ENCODE measurements at regions not wholly inside any gene's neighbourhood (a gene's known extent, or its start where the extent isn't known, plus 50 kb on each side); places are given as distances from the start of the nearest gene placed in this dataset.

DNA sequence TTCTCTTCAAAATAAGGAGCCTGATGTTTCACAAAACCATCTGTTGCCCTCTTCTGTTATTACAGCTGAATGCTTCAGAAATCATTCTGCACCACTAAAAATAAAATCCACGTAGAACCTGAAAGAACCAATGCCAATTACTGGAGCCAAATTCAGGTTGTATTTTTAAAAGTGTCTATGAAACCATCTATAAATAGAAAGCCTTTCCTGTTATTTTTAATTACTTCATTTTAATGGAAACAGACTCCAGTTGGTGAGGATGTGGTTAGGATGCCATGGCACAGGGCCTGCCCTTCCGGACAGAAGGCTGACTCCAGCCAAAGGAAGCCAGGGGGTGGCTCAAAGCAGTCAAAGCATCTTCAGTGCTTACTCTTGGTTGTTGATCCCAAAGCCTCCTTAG is 119.8 kb downstream of the TENT4A start:
- DNase-seq, result no peak

DNA sequence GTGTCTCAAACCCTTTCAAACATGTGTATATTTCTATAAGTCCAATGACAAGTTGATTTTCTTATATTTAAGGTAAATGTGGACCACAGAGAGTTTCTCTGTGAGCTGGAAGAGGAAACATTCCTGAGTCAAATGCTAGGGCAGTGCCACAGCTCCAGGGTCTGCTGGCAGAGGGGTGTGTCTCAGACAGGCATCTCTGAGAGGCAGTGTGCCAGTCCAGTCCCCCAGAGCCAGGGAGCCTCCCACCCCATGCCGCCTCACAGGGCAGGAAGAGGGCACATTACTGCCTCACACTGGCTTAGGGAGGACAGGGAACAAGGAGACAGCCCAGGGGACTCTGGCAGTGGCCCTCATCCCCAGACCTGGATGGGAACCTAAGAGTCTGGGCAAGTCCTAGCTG is 120.2 kb downstream of the TENT4A start:
- no peak for DNase-seq

DNA sequence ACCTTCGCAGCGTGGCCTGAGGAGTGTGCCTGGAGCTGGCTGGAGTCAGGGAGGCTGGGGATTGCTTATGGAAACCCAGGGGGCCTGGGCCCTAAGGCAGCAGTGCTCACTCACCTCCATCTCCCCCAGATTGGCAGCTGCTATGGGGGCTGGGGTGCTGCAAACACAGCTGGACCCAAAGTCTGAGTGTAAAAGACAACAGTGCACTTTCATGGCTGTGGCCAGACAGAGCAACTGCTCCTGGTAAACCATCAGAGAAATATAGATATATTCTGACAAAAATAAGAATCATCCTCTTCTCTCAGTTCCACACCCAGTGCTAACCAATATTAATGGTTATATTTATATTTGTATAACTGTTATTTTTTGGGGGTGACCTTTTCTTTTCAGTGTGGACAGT is 123.9 kb downstream of the TENT4A start:
- DNase-seq, result no peak

DNA sequence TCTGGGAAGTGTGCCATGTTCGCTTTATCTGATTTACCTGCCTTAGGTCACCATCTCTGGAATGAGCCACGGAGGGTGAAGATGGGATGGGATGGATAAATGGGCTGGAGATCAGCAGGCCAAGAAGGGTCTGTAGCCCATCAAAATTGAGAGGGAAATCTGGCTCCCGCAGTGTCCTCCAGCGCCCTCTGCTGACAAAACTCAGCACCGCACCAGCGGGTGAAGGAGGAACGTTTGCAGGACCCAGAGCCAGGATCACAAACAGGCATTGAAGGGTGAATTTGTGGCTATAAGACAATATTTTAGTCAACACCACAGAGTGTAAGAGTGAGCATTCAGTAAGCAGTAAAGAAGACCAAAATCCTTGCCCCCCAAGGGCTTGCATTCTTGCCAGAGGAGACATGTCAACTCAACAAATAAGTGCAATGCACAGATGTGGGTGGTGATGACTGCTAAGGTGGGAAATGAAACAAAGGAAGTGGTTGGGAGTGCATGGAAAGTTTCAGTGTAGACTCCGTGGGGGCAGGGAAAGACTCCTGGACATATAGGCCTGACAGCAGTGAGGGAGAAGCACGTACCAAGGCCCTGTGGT is 124.4 kb downstream of the TENT4A start:
- DNase-seq, result no peak

DNA sequence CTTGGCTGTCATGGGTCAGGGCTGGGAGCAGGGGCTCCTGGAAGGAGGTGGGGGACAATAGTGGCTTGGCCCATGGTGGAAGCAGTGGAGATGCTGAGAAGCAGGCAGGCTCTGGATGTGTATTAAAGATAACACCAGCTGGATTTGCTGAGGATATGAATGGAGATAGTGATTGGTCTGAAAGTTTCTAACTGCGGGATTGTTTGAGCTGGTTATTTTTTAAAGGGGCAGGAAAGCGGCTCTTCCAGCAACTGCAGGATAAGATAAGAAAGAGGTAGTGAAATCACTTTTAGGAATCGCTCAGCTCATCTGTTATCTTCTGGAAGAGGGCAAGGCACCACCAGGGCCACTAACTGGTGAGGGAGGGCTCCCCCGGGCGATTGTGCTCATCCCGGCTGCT is 125.5 kb downstream of the TENT4A start:
- no peak for DNase-seq

DNA sequence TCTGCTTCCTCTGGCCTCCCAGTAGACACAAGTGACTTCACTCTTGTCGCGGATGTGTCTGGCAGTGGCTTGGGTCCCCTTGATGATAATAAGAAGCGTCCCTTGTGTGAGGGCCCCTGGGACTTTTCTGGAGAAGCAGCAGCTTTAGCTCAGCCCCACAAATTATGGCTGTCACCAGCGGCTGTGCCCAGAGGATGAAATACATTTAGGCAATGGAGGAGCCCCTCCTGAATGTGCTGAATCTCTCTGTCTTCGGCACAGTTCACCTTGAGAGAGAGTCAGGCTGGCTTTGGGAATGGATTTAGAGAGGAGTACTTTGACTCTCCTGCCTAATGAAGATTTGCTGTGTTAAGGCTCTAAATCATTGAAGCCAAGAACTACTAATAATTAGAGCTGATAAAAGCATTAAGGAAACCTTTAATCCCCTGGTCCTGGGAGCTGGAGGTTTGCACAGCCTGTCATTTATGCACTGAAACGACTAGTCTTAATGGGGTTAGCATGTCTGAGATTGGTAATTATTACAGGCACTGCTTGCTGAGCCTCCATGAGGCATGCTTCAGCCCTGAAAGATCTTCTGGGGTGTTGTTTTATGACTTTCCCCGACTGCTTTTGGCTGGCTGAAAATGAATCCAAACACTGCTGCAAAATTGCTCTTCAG is 127.0 kb downstream of the TENT4A start:
- no peak for DNase-seq

DNA sequence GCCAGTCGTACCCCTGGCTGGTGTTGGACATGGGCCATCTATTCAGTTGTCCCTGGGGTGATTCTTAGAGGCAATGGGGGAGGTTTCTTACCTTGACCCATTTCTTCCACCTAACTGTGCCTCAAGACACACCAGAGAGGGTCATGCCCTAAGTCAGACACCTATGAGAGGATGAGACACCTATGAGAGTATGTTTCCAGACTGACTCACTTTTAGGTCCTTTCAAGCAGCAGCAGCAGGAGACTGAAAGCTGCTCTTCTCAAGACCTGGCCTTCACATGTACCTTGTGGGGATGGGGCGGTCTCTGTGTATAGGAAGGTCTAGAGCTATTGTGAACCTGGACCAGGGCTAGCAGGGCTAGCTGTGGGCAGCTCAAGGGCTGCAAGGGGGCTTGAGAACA is 130.1 kb downstream of the TENT4A start:
- DNase-seq, result no peak

DNA sequence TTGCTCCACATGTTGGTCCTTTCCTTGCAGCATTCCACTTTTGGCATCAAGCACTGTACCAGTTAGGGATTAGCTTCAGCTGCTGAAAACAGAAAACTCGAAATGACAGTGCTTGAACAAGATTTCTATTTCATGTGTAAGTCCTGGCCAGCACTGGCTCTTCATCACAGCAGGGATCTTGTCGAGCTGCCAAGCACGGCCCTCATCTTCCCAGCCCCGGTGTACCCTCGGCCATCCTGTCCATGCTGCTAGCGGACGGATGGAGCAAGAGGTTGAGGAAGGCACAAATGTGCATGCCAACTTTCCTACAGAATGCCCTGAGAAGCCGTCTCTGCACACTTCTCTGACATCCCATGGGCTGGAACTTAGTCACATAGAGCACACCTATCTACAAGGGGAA is 130.6 kb downstream of the TENT4A start:
- DNase-seq, result no peak

DNA sequence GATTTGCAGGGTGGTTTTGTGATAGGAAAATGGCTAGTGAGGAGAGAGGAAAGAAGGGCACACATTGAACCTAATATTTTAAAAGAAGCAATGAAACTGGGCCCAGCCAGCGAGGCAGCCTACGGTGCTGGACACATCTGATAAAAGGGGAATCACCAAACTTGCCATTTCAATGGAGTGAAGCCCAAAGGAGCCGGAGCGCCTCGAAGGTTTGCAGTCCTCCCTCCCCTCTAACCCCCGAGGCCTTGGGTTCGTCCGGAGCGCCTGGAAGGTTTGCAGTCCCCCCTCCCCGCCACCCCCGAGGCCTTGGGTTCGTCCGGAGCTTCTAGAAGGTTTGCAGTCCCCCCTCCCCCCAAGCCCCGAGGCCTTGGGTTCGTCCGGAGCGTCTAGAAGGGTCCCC is 132.6 kb downstream of the TENT4A start:
- no peak for DNase-seq

DNA sequence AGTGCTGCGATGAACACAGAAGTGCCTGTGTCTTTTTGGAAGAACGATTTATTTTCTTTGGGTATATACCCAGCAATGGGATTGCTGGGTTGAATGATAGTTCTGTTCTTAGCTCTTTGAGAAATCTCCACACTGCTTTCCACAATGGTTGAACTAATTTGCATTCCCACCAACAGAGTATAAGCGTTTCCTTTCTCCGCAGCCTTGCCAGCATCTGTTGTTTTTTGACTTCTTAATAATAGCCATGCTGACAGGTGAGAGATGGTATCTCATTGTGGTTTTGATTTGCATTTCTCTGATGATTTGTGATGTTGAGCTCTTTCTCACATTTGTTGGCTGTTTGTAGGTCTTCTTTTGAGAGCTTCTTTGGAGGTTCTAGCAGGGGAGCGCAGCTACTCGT is 134.6 kb downstream of the TENT4A start:
- DNase-seq, result no peak

DNA sequence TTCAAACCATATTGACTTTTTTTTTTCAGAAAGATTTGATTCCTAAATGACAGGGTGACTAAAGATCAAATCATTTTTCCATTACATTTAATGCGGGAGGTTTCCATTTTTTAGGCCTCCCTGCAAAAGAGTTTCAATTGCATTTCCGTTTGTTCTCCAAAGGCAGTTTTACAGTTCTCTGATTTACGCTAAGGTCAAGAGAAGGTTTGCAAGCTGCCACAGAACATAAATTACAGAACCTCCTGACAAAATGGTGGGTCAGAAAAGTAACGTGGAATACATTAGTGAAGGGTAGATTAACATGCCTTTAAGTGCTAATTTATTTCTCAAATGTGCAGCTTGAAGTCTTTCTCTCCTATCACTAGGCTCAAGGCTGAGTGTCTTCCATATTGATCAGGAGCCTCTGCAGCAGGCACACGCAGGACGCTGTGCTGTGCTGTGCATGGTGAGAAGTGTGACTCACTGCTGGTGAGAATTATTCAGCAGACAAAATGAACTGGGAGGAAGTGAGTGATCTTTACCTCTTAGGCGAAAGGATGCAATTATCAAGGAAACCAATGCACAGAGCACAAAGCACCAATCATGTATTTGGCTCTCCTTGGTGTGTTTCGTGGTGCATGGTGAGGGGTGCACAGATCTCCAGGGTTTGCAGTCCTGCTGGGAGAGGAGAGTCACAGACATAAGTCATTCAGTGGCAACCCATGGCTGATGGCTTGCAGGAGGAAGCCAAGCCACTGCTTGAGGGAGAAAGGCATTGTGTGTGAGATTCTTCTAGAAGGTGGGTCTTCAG is 136.3 kb downstream of the TENT4A start:
- DNase-seq, result no peak

DNA sequence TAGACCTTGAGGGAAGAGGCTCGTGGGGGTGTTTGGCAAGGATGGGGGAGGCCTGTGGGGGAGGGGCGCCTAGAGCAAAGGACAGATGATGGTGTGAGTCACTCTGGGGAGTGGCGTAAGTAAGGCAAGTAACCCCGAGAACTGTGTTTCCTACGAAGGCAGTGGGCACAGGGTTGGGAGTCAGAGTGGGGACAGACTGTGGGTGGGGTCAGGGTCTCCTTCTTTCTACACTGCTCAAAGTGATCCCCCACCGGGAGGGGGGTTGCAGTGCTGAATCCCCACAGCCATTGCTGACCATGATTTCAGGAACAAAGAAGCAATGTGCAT is 136.8 kb downstream of the TENT4A start:
- no peak for DNase-seq

DNA sequence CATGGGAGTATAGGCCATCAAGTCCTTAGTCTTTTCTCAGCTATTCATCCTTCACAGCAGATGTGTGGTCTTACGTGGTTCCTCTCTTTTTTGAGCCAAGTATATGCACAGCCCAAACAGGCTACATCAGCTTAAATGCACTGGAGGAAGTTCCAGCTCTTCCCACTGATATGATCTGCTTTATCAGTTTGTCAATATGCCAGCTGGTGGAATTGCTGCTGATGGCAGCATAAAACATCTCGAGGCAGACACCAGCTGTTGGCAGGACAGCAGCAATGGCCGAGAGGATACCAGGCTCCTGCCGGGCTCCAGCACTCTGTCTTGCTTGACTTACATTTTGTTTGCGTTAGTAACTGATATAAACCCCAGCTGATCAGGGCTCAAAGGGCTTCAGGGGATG is 143.4 kb downstream of the TENT4A start:
- peak; percentile 58 for DNase-seq

DNA sequence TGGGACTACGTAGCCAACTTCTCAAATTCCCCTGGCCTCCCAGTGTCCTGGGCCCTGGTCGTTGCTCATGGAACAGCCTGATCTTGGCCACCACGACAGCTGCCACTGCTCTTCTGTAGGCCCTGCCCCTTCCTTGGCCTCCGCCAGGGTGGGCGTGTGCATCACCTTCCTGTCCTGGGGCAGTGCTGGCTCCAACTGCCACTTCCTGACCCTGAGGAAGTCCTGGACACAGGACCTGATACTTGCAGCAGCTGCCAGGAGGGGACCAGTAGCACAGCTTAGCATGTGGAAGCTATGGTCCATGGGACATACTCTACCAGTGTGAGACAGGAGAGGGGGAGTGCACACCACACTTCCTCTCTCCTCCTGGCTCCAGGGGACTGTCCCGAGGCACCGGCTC is 145.2 kb downstream of the TENT4A start:
- no peak for DNase-seq

DNA sequence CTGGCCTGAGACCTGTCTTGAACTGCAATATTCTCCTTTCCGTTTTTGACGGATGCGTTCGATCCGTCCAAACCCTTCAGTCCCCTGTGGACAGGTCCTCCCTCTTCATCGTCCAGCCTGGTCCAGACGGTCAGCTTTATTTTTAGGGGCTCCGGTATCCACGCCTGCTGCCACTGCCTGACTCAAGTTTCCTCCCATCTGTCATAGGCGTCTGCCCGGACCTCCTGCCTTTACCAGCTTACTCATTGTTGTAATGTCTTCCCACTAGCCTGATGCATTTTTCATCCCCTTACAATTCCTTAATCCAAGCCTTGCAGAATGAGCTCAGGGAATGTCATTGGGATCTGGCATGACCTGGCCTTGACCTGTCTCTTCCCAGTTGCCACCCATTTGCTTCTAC is 145.8 kb downstream of the TENT4A start:
- DNase-seq, result no peak

DNA sequence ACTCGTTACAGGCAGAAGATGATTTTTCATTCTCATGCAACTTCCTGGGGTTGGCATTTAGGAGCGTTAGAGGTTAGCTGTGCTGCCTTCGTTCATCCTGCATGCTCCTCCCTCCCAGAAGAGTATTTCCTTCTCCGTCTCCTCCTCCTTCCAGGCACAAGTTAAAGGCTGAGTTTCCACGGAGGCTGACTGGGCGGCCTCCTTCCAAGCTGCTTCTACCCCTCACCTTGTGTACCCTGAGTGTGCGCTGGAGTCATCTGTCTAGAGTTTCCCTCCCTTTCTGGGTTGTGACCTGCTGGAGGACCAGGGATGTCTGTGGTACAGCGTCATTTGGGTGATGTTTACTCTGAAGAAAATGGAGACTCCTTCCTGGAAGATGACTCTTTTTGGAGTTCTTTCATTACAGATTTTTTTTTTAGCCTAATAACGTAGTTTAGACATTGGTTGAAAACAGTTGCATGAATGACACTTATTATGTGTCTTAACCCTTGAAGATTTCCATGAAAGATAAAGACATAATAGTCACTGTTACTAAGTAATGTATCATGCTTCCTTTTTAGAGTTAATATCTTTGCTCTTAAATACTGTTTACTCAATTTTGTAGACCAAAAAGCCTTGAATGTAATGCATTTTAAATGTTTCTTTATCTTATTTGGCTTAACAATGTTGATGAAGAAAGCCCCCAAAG is 146.9 kb downstream of the TENT4A start:
- DNase-seq, result no peak

DNA sequence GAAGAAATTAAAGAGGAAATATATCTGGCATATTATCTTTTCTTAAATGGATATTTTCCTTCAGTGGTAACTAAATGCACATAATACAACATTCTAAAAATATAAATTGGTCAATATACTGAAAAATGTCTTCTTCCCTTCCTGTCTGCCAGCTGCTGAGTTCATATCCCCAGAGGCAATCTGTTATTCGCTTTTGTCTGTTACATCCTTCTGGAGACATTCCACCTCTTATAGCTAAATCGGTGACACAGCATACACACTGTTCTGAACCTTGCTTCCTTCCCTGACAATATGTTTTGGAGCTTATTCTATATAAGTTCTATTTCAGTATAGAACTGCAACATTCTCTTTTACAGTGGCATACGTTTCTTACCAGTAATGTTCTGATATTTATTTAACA is 147.8 kb downstream of the TENT4A start:
- no peak for DNase-seq

DNA sequence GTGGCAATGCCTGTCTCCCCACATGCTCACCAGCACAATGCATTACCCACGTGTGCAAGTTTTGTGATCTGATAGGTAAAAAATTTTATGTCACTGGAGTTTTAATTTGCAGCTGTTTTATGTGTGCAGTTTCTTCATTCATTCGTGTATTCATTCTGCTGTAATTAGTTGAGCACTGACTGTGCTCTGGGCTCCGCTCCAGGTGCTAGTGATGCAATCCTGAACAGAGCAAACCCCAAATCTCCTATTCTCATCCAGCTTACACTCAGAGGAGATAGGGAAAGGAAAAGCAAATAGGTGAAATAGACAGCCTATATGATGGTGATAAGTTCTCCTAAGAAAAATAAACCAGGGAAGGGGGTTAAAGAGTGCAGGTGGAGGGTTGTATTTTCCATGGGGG is 148.4 kb downstream of the TENT4A start:
- no peak for DNase-seq

DNA sequence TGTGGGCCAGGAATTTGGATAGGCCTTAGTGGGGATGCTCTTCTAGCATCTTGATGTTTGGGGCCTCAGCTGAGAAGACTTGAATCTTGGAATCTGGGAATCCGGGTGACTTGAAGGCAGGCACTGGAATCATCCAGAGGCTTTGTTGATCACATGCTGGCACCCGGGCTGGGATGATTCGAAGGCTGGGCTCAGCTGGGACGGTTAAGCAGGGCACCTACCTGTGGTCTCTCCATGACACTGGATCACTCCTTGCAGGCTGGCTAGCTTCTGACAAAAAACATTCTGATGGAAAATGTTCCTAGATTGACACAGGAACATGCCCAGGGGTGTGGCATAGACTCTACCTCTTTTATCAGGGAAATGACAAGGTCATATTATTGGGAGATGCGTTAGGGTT is 149.1 kb downstream of the TENT4A start:
- DNase-seq, result no peak

DNA sequence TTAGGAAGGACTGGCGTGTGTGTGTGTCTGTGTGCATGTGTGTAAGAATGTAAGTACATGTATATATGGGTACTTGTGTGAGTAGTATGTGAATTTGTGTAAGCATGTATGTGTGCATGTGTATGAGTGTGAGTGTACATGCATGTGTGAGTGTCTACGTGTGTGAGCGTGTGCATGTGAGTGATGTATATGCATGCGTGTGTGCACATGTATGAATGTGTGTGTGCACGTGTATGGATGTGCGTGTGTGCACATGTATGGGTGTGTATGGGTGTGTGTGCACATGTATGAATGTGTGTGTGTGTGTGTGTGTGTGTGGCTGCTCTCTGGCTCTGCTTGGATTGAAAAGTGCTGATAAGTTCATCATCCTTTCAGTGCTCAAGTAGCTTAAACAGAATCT is 154.5 kb downstream of the TENT4A start:
- no peak for DNase-seq

DNA sequence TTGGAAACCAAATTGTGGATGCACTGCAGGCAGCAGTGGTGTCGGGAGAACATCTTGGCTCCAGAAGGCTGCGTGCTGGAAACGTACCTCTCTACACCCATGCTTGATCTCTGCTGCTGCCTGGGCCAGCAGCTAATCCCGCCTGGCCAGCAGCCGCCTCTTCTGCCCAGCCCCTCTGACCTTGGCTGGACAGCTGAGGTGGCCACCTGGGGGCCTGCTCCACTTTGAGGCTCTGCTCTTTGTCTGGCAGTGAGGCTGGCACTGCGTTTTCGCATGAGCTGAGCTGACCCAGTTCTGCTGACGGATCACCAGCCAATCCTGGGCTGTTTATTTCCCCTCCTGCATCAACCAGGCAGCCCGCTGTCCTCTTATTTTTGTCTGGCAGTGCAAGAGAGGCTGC is 154.9 kb downstream of the TENT4A start:
- DNase-seq, result no peak

DNA sequence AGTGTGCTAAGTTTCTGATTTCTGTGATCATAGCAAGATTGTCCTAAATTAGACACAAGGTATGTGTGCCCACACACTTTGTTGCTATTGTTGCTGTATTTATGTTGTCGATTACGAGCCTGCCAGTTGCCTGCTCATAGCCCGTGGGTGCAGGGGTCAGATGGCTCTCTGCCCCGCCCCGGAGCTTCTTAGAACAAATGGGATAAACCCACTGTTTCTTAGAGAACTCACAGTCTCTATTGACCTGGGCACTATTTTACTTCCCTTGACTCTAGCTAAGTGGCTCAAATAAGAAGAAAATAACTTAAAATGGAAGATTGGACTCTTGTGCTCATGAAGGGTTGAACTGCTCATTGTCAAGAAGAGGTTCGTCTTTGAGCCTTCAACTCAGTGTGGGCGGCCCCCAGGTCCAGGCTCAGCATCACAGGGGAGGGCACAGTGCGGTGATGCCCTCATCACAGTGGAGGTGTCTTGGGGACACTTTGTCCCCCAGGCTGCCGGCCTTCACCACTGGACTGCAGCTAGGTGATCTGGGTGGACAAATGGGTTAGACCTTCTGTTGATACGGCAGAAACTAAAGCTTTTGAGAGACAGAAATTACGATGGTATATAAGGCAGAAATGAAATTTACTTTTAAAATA is 155.5 kb downstream of the TENT4A start:
- DNase-seq, result no peak

DNA sequence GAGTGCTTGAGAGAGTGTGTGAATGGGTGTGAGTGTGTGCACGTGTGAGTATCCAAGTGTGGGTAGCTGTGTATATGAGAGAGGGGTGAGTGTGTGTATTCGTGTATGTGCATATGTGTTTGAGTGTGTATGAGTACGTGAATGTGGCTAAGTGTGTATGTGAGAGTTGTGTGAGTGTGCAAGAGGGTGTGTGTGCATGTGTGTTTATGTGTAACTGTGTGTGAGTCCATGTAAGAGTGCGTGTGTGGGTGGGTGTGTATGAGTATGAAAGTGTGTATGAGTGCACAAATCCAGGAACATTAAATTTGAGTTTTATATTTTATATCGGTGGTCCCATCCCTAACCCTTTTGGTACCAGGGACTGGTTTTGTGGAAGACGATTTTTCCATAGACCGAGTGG is 156.4 kb downstream of the TENT4A start:
- DNase-seq, result no peak

Data from NCI-H345 (cell line).